ENCODE measurements at regions not wholly inside any gene's neighbourhood (a gene's known extent, or its start where the extent isn't known, plus 50 kb on each side); places are given as distances from the start of the nearest gene placed in this dataset.

DNA sequence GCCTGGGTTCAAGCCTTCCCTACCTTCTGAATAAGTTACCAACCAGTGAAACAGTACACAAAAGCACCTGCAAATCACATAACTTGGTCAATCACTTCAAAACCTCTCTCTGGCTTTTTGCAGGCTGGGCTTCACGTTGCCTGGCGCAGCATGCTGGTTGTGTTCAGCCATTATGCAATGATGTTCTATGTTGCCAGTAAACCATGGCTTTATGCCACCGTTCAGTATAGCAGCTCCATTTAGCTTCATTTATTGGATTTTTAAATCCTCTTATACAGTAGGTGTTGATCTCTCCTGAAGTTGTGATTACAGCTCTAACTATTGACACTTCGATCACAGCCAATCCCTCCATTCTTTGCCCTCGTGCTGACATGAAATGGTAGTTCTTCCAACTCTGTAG lies 233.6 kb upstream of the PTBP2 start:
- TF ChIP-seq, protein P1, sequence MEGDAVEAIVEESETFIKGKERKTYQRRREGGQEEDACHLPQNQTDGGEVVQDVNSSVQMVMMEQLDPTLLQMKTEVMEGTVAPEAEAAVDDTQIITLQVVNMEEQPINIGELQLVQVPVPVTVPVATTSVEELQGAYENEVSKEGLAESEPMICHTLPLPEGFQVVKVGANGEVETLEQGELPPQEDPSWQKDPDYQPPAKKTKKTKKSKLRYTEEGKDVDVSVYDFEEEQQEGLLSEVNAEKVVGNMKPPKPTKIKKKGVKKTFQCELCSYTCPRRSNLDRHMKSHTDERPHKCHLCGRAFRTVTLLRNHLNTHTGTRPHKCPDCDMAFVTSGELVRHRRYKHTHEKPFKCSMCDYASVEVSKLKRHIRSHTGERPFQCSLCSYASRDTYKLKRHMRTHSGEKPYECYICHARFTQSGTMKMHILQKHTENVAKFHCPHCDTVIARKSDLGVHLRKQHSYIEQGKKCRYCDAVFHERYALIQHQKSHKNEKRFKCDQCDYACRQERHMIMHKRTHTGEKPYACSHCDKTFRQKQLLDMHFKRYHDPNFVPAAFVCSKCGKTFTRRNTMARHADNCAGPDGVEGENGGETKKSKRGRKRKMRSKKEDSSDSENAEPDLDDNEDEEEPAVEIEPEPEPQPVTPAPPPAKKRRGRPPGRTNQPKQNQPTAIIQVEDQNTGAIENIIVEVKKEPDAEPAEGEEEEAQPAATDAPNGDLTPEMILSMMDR (IDR thresholded peaks at IDR 0.05; ENCODE audit: insufficient read depth, low read depth, low read length) = no peak
- no peak for TF ChIP-seq EZH2 (IDR thresholded peaks at IDR 0.05; ENCODE audit: insufficient read depth, low read length)

Data from astrocyte (in vitro differentiated cells and primary cell).